ENCODE measurements at regions not wholly inside any gene's neighbourhood (a gene's known extent, or its start where the extent isn't known, plus 50 kb on each side); places are given as distances from the start of the nearest gene placed in this dataset.
"Not testable (repeated sequence)": the region's sequence is repeated elsewhere in the genome, so short reads cannot be mapped to it uniquely, and the experiment has no call there.

DNA sequence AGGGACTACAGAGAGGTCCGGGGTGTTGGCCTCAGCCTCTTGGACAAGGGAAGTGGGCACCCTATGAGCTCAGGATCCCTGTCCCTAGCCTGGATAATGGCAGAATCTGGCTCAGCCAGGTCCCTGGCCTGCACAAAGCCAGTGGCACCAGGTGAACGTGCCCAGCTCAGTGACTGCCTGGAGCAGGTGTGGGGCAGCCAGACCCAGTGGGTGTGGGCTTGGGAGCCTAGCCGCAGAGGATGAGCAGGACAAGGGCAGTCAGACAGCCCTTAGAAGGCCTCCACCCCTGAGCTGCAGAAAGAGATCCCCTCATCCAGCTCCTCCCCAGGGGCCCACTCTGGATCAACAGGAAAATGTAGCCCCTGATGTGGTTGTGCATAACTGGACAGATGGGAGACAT, 585.3 kb downstream of the KCNJ18 start:
- Histone ChIP-seq H3K27ac (ENCODE audit: low read depth, low read length, severe bottlenecking) (no peak overlapping the region), H3K36me3 (ENCODE audit: control insufficient read depth, insufficient read depth, low read length) (no peaks in the 10 kb centered on the region), H3K4me3 (ENCODE audit: extremely low read depth, insufficient read depth, low read length, poor library complexity, severe bottlenecking) (no peak overlapping the region), H3K4me1 (ENCODE audit: control insufficient read depth, insufficient read depth, low read length, poor library complexity, severe bottlenecking) (no peaks in the 10 kb centered on the region), H3K9me3 (ENCODE audit: control insufficient read depth, low read length) (peaks cover 14% of the 10 kb centered on the region)
- WGBS, 2 experiments (ENCODE audit: insufficient coverage in 2 of 2) = 38 to 44% methylated on average over 1 to 2 of the region's 3 CpGs

DNA sequence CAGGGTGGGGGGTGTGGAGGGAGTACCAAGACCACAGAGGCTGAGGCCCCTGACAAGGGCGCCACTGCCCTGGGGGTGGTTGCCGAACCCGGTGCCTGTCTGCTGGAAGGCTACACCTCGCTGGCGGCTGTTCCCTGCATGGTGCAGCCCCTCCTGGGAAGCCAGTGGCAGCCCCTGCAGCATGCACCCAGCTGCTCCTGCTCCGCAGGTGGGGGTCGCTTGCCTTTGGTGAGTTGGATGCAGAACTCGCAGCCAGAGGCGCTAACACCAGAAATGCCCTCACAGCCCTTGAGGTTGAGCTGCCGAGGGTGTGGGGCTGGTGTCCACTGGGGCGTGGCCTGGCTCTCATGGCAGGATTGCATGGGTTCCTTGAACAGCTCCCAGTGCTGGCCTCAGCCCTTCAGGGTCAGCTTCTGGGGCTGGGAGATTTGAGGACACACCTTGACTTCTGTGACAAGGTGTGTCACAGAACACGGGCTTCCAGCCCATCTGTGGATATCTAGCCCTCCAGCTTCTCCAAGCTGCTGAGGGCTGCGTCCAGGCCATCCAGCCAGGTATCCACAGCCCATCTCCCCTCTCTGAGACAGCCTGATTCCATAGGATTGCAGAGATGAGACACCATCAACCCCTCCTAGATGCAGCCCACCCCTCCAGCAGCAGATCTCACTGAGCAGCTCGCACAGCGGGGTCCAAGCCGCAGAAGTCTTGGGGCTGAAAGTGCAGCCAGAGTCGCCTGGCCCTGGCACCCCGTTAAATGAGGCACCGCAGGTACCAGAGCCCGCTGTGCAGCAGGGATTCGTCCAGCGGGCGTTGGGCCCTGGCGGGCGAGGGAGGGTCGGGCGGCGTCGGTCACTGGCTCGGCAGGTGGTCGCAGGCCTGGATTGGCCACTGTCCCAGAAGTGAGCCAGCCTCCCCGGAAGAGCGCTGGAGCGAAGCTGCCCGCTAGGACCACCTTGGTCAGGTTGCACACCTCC, 586.3 kb downstream of the KCNJ18 start:
- Histone ChIP-seq H3K4me1 (ENCODE audit: control insufficient read depth, insufficient read depth, low read length, poor library complexity, severe bottlenecking) (no peaks in the 10 kb centered on the region), H3K9me3 (ENCODE audit: control insufficient read depth, low read length) (peaks cover 14% of the 10 kb centered on the region), H3K36me3 (ENCODE audit: control insufficient read depth, insufficient read depth, low read length) (no peaks in the 10 kb centered on the region), H3K4me3 (ENCODE audit: extremely low read depth, insufficient read depth, low read length, poor library complexity, severe bottlenecking) (no peak overlapping the region), H3K27ac (ENCODE audit: low read depth, low read length, severe bottlenecking) (no peak overlapping the region)
- 82 to 87% methylated on average over 28 to 30 of the region's 35 CpGs for WGBS, 2 experiments (ENCODE audit: insufficient coverage in 2 of 2)

DNA sequence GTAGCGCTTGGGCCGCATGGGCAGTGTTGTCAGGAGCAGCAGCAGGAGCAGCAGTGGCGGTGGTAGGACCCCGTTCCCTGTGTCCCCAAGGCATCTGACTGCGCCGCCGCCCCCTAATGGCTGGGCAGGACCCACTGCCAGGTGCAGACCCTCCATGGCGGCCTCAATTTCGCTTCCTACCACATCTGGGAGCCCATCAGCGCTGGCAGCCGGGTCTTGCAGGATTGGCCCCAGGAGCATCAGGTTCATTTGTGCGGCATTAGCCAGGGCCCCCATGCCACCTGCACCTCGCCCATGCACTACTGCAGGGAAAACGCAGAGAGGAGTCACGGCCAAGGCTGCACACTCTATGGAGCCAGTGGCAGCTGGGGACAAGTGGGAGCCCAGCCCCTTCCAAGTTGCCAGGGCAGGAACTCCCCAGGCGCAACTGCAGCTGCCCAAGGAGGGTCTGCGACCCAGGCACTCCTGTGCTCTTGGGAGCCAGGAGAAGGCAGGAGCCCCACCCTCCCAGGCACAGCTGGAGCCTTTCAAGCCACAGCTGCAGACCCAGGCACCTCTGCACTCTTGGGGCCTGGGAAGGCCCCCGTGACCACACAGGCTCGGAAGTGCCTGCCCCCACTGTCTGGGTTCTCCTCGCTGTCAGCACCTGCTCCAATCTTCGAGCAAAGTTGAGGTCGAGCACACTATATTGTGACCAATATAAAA, 594.2 kb downstream of the KCNJ18 start:
- Histone ChIP-seq H3K27ac (ENCODE audit: low read depth, low read length, severe bottlenecking) (no peak overlapping the region), H3K4me3 (ENCODE audit: extremely low read depth, insufficient read depth, low read length, poor library complexity, severe bottlenecking) (no peak overlapping the region), H3K36me3 (ENCODE audit: control insufficient read depth, insufficient read depth, low read length) (no peaks in the 10 kb centered on the region), H3K4me1 (ENCODE audit: control insufficient read depth, insufficient read depth, low read length, poor library complexity, severe bottlenecking) (no peaks in the 10 kb centered on the region), H3K9me3 (ENCODE audit: control insufficient read depth, low read length) (peaks cover 11% of the 10 kb centered on the region)
- 77 to 85% methylated on average over 14 to 18 of the region's 22 CpGs for WGBS, 2 experiments (ENCODE audit: insufficient coverage in 2 of 2)

DNA sequence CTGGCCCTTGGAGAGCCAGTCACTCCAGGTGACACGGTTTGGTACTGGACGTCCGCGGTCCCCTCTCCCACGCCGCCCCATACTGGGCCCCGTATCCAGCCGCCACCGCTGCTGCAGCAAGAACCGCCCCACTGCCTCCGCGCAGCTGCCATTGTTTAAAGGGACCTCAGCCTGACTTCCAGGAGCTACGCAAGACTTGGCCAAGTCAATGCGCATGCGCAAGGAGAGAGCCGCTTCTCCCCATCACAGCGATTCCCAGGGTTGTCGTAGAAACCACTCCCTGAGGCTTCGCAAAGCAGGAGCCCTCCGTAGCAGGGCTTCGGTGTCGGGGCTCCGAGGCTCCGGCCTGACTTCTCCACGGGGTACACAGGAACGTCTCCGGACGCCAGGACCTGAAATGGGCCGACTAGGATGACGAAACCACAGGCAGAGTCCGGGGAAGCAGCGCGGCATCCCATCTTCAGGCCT, 606.2 kb downstream of the KCNJ18 start:
- not testable (repeated sequence) for H3K4me1 ChIP-seq (ENCODE audit: control insufficient read depth, insufficient read depth, low read length, poor library complexity, severe bottlenecking); H3K4me3 ChIP-seq (ENCODE audit: extremely low read depth, insufficient read depth, low read length, poor library complexity, severe bottlenecking); H3K27ac ChIP-seq (ENCODE audit: low read depth, low read length, severe bottlenecking); H3K36me3 ChIP-seq (ENCODE audit: control insufficient read depth, insufficient read depth, low read length)
- peaks cover 39% of the 10 kb centered on the region for H3K9me3 ChIP-seq (ENCODE audit: control insufficient read depth, low read length)
- WGBS, 2 experiments (ENCODE audit: insufficient coverage in 2 of 2) = 92 to 94% methylated on average over 20 to 21 of the region's 33 CpGs

DNA sequence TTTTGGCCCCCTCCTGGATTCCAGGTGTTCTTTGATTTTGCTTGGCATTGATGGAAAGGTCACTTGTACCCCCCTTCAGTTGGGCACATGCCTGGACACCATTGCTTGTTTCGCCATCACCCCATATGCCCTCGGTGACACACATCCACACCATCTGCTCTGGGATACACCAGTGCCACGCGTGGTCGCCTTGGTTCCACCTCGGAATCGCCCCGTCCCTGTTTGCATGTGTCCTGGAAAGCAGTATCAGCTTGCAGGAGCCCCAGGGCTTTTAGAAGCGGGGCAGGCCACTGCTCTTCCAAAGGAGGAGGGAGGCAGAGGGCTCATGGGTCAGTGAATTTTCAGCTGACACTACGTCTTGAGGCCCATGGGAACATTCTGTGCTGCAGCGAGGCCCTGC, 607.9 kb downstream of the KCNJ18 start:
- no peak overlapping the region for H3K4me3 ChIP-seq (ENCODE audit: extremely low read depth, insufficient read depth, low read length, poor library complexity, severe bottlenecking)
- no peaks in the 10 kb centered on the region for H3K4me1 ChIP-seq (ENCODE audit: control insufficient read depth, insufficient read depth, low read length, poor library complexity, severe bottlenecking)
- no peaks in the 10 kb centered on the region for H3K36me3 ChIP-seq (ENCODE audit: control insufficient read depth, insufficient read depth, low read length)
- 77 to 89% methylated on average over 9 to 11 of the region's 11 CpGs for WGBS, 2 experiments (ENCODE audit: insufficient coverage in 2 of 2)
- no peak overlapping the region for H3K27ac ChIP-seq (ENCODE audit: low read depth, low read length, severe bottlenecking)
- peaks cover 47% of the 10 kb centered on the region for H3K9me3 ChIP-seq (ENCODE audit: control insufficient read depth, low read length)

DNA sequence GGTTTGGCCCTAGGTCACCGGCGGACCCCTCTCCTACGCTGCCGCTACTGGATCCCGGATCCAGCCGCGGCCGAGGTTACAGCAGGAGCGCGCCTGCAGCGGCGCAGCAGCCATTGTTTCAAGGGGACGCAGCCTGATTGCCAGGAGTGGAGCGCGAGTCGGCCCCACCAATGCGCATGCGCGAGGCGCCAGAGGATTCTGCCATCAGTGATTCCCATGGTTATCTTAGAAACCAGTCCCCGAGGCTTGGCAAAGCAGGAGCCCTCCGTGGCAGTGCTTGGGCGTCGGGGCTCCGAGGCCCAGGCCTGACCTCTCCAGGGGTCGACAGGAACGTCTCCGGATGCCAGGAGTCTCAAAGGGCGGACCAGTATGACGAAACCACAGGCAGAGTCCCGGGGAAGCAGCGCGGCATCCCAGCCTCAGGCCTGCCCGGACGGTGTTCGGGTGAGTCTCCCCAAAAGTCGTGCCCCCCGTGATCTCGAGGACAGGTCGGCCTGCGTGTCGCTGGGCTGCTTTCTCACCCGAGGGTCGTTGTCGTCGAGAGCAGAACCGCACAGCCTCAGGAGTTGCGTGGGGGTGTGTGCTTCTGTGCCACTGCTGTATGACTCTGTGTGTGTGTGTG, 608.5 kb downstream of the KCNJ18 start:
- no peaks in the 10 kb centered on the region for H3K36me3 ChIP-seq (ENCODE audit: control insufficient read depth, insufficient read depth, low read length)
- no peaks in the 10 kb centered on the region for H3K4me1 ChIP-seq (ENCODE audit: control insufficient read depth, insufficient read depth, low read length, poor library complexity, severe bottlenecking)
- no peak overlapping the region for H3K4me3 ChIP-seq (ENCODE audit: extremely low read depth, insufficient read depth, low read length, poor library complexity, severe bottlenecking)
- 90 to 91% methylated on average over 31 to 42 of the region's 48 CpGs for WGBS, 2 experiments (ENCODE audit: insufficient coverage in 2 of 2)
- no peak overlapping the region for H3K27ac ChIP-seq (ENCODE audit: low read depth, low read length, severe bottlenecking)
- H3K9me3 ChIP-seq (ENCODE audit: control insufficient read depth, low read length) = peaks cover 54% of the 10 kb centered on the region

DNA sequence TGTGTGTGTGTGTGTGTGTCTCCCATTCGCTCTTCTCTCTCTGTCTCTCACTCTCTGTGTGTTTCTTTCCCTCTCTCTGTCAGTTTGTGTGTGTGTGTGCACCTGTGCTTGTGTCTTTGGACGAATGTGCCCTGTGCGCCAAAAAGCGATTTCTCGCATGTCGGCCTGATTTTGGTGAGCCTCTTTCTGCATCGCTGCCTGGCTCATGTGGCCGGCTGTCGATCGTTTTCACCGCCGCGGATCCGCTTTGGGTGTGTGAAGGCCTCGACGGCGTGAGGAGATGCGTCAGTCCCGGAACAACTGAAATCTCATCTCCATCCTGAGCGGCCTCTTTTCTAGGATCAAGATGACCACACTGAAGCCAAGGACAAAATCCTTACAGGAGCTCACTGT, 609.0 kb downstream of the KCNJ18 start:
- no peaks in the 10 kb centered on the region for H3K4me1 ChIP-seq (ENCODE audit: control insufficient read depth, insufficient read depth, low read length, poor library complexity, severe bottlenecking)
- H3K9me3 ChIP-seq (ENCODE audit: control insufficient read depth, low read length) = peaks cover 57% of the 10 kb centered on the region
- H3K4me3 ChIP-seq (ENCODE audit: extremely low read depth, insufficient read depth, low read length, poor library complexity, severe bottlenecking) = no peak overlapping the region
- no peaks in the 10 kb centered on the region for H3K36me3 ChIP-seq (ENCODE audit: control insufficient read depth, insufficient read depth, low read length)
- H3K27ac ChIP-seq (ENCODE audit: low read depth, low read length, severe bottlenecking) = no peak overlapping the region
- WGBS, 2 experiments (ENCODE audit: insufficient coverage in 2 of 2) = 92 to 93% methylated on average over 18 to 19 of the region's 20 CpGs

DNA sequence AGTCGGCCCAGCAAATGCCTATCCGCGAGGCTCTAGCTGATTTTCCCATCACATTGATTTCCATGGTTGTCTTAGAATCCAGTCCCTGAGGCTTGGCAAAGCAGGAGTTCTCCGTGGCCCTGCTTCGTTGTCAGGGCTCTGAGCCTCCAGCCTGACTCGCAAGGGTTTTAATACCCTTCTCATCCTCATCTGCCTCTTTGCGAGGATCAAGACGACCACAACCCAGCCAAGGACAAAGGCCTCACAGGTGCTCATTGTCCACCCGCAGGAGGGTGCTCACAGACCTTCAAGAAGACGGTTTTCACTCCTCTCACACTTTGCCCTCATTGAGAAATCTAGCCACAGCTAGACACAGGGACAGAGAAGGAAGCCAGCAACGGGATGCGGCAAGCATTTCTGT, 610.8 kb downstream of the KCNJ18 start:
- Histone ChIP-seq H3K27ac (ENCODE audit: low read depth, low read length, severe bottlenecking) (no peak overlapping the region), H3K4me3 (ENCODE audit: extremely low read depth, insufficient read depth, low read length, poor library complexity, severe bottlenecking) (no peak overlapping the region), H3K9me3 (ENCODE audit: control insufficient read depth, low read length) (peaks cover 66% of the 10 kb centered on the region), H3K4me1 (ENCODE audit: control insufficient read depth, insufficient read depth, low read length, poor library complexity, severe bottlenecking) (no peaks in the 10 kb centered on the region), H3K36me3 (ENCODE audit: control insufficient read depth, insufficient read depth, low read length) (no peaks in the 10 kb centered on the region)
- WGBS, 2 experiments (ENCODE audit: insufficient coverage in 2 of 2) = 72 to 78% methylated on average over 11 to 12 of the region's 12 CpGs

DNA sequence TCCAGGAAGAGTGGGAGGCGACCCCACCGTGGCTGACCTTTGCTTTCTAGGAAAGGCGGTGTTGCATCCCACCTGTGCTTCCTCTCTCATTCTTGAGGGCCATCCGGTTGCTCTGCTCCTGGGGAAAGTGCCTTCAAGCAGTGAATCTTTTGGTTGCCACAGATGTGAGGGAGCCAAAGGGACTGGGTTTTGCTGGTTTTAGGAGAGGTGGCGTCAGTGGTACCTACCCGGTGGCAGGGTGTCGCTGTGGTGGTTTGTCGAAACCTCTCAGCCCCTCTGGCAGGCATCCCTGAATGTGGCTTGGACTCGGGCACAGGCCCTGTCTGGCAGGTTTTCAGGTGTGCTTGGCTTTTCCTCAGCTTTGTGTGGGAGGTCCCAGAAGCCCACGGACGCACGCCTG, 611.5 kb downstream of the KCNJ18 start:
- Histone ChIP-seq H3K36me3 (ENCODE audit: control insufficient read depth, insufficient read depth, low read length) (no peaks in the 10 kb centered on the region), H3K27ac (ENCODE audit: low read depth, low read length, severe bottlenecking) (no peak overlapping the region), H3K4me1 (ENCODE audit: control insufficient read depth, insufficient read depth, low read length, poor library complexity, severe bottlenecking) (no peaks in the 10 kb centered on the region), H3K9me3 (ENCODE audit: control insufficient read depth, low read length) (peaks cover 63% of the 10 kb centered on the region), H3K4me3 (ENCODE audit: extremely low read depth, insufficient read depth, low read length, poor library complexity, severe bottlenecking) (no peak overlapping the region)
- 85 to 87% methylated on average over 9 to 12 of the region's 12 CpGs for whole genome bisulfite sequencing, 2 experiments (ENCODE audit: insufficient coverage in 2 of 2)

DNA sequence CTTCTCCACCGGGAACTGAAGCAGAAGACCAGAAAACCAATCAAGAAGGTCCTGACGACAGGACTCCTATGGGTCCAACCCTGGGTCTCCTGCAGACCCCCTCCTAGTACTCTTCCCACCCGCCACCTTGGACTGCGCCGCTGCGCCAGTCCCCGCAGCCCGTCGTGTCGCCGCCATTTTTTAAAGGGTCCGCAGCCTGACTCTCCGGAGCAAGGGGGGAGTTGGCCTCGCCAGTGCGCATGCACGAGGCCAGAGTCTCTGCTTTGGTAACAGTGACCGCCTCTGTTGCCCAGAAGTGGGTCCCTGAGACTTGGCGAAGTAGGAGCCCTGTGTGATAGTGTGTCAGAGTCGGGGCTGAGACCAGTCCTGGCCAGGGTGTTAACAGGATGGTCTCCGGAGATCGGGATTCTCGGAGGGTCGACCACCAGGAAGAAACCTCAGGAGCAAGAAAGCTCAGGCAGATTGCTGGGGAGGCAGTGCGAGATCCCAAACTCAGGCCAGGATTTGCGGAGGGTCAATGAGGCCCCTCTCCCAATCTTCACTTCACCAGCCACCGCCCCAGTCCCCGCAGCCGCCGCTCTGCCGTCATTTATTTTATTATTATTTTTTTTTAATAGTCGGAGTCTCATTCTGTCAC, 612.5 kb downstream of the KCNJ18 start:
- Histone ChIP-seq H3K4me3 (ENCODE audit: extremely low read depth, insufficient read depth, low read length, poor library complexity, severe bottlenecking) (no peak overlapping the region), H3K27ac (ENCODE audit: low read depth, low read length, severe bottlenecking) (no peak overlapping the region), H3K9me3 (ENCODE audit: control insufficient read depth, low read length) (peaks cover 54% of the 10 kb centered on the region), H3K4me1 (ENCODE audit: control insufficient read depth, insufficient read depth, low read length, poor library complexity, severe bottlenecking) (no peaks in the 10 kb centered on the region), H3K36me3 (ENCODE audit: control insufficient read depth, insufficient read depth, low read length) (no peaks in the 10 kb centered on the region)
- 88 to 90% methylated on average over 14 to 20 of the region's 31 CpGs for WGBS, 2 experiments (ENCODE audit: insufficient coverage in 2 of 2)
